ENCODE measurements at regions not wholly inside any gene's neighbourhood (a gene's known extent, or its start where the extent isn't known, plus 50 kb on each side); places are given as distances from the start of the nearest gene placed in this dataset.

- no peak overlapping the region for H3K4me3 ChIP-seq (ENCODE audit: low read depth, low read length)
- TF ChIP-seq CTCF (IDR thresholded peaks at IDR 0.05; ENCODE audit: insufficient read depth, low read depth, low read length) = no peak
- DNase-seq (ENCODE audit: low read depth) = no peak
Measured at GRCh38 chr4:27604692-27605091, 744.1 kb downstream of the STIM2 start.

GRCh38 chr4:27616166-27616565 lies 755.5 kb downstream of the STIM2 start:
- no peak for DNase-seq (ENCODE audit: low read depth)
- H3K4me3 ChIP-seq (ENCODE audit: low read depth, low read length) = no peak overlapping the region
- no peak for TF ChIP-seq CTCF (IDR thresholded peaks at IDR 0.05; ENCODE audit: insufficient read depth, low read depth, low read length)

GRCh38 chr4:27619435-27619834 lies 758.8 kb downstream of the STIM2 start:
- TF ChIP-seq CTCF (IDR thresholded peaks at IDR 0.05; ENCODE audit: insufficient read depth, low read depth, low read length) = no peak
- DNase-seq (ENCODE audit: low read depth) = no peak
- H3K4me3 ChIP-seq (ENCODE audit: low read depth, low read length) = no peak overlapping the region

- H3K4me3 ChIP-seq (ENCODE audit: low read depth, low read length) = no peak overlapping the region
- TF ChIP-seq CTCF (IDR thresholded peaks at IDR 0.05; ENCODE audit: insufficient read depth, low read depth, low read length) = no peak
- no peak for DNase-seq (ENCODE audit: low read depth)
Measured at GRCh38 chr4:27620886-27621285, 760.2 kb downstream of the STIM2 start.

- TF ChIP-seq CTCF (IDR thresholded peaks at IDR 0.05; ENCODE audit: insufficient read depth, low read depth, low read length) = no peak
- no peak overlapping the region for H3K4me3 ChIP-seq (ENCODE audit: low read depth, low read length)
- DNase-seq (ENCODE audit: low read depth) = no peak
Measured at GRCh38 chr4:27624749-27625148, 764.1 kb downstream of the STIM2 start.

DNA sequence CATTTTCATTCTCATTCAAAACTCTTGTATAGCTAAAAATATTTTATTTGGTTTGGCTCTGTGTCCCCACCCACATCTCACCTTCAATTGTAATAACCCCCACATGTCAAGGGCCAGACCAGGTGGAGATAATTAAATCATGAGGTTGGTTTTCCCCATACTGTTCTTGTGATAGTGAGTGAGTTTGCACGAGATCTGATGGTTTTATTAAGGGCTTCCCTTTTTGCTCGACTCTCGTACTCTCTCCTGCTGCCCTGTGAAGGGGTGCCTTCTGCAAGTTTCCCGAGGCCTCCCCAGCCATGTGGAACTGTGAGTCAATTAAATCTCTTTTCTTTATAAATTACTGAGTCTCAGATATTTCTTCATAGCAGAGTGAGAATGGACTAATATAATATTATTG lies 768.0 kb downstream of the STIM2 start:
- TF ChIP-seq CTCF (IDR thresholded peaks at IDR 0.05; ENCODE audit: insufficient read depth, low read depth, low read length) = no peak

DNA sequence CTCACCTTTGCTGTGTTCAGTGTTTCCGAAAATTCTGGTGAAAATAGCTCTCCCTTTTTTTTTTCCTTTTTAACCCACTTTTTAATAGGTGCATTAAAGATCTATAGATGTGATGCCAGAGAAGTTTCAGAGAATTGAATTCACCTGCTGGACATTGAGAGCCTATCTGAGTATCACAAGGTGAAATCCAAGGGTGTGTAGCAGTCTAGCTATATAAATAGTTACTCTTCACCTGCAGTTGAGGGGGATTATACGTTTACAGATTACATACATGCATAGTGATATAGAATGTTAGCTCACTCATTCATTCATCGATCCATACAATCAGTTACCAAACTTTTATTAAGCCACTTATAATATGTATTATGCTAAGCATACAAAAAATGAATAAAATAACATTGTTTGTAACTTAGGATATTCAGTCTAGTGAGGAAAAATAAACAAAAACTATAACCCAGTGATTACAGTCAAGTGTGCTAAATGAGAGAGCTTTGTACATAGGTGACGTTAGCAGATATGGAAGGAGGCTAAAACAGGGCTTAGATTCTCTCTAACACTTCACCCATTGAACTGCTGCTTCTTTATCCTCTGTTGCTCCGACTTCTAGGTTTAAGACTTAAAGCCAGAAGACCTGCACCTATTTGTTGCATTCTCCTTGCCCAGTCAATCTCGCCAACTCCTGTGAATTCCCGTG lies 769.0 kb downstream of the STIM2 start:
- TF ChIP-seq CTCF (IDR thresholded peaks at IDR 0.05; ENCODE audit: insufficient read depth, low read depth, low read length) = no peak
- no peak for DNase-seq (ENCODE audit: low read depth)
- H3K4me3 ChIP-seq (ENCODE audit: low read depth, low read length) = no peak overlapping the region

More for the DNA sequence above, 768.0 kb downstream of the STIM2 start:
- H3K4me3 ChIP-seq (ENCODE audit: low read depth, low read length) = no peak overlapping the region
- no peak for DNase-seq (ENCODE audit: low read depth)
